G401 (cell line): ENCODE measurements at regions not wholly inside any gene's neighbourhood (a gene's known extent, or its start where the extent isn't known, plus 50 kb on each side); places are given as distances from the start of the nearest gene placed in this dataset.

ENCODE experiments used
- DNase-seq: peaks from one replicate; pipeline ENCODE4 v3.0.0-alpha.2; 2015; ENCODE audit warnings: low spot score
- in situ Hi-C: cut with HindIII; loops from 2 replicates; pipeline ENCODE4 v1.10.0; 2016; ENCODE audit warnings: low sequenced_read_pairs, mixed read lengths

DNA sequence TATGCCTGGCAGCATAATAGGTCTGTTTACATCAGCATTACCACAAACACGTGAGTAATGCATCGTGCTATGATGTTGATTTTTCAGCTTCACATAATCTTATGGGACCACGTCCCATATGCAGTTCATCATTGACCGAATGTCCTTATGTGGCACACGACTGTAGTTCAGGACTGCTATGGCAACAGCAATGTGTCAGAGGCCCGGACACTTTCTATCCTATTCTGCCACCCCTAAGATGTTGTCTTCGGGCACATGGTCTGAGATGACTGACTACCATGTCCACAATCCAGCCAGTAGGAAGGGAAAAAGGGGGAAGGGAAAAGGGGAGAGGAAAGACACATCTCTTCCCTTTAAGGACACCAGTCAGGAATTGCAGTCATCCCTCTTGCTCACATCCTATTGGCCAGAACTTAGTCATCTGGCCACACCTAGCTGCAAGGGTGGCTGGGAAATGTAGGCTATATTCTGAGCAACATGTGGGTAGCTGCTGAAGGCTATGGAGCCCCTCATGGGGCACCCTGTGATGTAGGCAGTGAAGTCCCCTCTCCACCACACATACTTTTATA is 196.0 kb upstream of the RBPJ start:
- in situ Hi-C loops, result no loop called here
- no peak for DNase-seq

DNA sequence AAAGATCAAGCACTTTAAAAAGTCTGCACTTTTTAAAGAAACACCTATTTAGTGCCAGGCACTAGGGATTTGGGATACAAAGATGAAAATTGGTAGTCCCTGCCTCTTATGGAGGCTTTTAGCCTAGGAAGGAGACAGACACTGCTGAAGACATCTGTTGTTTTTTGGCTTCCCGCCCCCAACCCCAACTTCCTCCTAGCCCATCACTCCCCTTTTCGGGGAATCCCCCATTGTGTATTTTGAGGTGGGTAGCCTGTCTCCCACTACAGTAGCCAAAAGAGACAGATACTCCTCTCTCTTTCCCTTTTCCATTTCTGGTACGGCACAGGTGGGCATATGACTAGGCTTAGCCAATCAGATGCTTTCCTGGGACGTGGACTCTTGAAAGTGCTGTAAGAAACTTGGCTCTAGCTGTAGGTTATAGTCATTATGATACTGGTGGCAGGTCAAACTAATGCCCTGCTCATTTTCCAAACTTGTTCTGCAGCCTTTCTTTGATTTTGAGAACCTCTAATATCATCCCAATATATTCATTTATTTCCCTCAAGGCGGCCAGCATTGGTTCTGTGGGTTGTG is 194.6 kb upstream of the RBPJ start:
- no peak for DNase-seq
- in situ Hi-C loops, result no loop called here

DNA sequence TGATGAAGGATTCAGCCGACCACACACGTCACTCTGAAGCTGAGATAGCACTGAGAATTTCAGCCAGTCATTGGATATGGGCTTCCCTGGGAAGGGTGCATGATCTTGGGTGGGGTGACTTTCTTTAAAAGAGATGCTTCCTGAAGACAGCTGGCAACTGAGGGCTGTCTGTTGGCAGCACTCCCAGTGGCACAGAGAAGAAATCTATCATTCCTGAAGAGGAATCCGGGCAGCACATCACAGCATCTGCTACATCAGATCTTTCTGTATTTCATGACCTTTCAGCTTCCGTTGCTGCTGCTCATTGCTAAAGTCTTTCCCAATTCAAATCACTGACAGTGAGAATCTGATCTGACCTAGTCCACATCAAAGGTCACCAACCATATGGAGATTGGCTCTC is 193.8 kb upstream of the RBPJ start:
- DNase-seq, result no peak
- in situ Hi-C loops, result no loop called here

DNA sequence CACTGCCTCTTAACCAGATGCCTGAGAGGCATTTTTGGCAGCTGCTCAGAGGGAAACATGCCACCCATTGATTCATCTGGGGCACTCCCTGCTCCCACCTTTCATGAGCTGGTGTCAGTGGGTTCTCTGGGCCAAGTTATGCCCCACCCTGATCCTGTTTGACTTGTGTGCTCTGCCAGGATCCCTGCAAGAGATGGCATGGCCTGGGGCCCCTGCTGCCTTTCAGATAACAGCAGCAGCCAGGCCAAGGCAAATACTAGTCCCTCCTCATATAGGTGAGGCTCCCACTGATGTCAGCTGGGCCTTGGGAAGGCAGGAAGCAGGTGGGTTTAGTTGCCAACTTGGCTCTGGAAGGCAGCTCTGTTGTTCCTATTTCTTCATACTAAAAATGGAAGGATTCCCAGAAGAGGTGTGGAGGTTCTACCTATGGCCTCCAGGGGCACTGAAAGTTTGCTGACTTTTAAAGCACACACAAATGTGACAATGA is 192.9 kb upstream of the RBPJ start:
- in situ Hi-C loops, result no loop called here
- DNase-seq, result no peak

DNA sequence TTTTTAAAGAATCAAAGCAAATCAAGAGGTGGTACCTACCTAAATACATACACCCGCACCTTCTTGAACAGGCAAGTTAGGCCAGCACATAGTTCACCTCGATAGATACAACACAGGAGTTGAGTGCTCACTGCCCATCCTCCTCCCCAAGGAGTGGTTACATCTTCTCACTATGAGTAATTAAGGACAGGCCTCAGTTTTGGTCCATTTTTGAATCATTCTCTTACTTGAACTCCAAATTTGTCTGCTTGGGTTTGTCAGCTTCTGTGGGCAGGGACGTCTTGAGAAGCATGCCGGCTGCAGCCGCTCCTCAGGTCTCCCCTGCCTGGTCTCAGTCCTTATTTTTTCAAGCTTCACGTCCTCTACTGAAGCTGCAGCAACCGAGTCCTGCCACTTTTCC is 190.6 kb upstream of the RBPJ start:
- in situ Hi-C loops, result no loop called here
- no peak for DNase-seq

DNA sequence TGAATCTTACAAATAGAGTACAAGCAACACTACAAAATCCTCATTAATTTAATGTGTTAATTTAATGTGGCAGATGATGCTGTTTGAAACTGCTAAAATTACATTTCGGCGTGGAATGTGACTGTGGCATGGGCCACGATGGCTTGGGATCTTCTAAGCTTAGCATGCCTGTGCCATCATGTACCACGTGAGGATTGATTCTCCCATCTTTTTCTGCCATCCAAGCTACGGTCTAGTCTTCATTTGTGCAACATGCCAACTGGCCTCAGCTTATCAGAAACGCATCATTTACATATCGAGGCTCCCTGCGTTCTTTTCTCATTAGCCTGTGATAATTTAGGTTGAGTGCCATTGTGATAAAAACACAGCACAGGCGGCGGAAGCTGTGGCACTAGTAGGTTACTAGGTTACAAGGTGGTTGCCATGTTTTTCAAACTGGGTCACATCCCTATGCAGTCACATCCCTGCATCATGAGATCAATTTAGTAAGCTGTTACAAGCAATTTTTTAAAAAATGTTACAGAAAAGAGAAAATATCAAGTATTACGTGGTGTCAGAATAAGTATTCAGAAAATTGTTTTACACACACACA is 189.9 kb upstream of the RBPJ start:
- in situ Hi-C loops, result no loop called here
- no peak for DNase-seq

DNA sequence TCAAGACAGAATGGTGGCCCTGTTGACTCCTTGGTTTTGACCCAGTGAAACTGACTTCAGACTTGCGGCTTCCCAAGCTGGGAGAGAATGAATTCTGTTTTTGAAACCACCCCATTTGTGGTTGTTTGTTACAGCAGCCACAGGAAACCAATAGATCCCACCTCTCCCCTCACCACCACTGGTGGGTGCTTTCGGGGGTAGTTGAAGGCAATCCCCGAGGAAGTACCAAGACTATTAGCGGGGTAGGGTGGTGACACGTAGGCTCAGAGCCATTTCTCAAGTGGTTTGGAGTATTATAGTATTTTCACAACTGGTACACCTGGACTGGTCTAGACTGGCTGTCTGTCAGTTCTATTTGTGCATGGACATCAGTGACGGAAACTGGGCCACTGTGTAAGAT is 189.1 kb upstream of the RBPJ start:
- in situ Hi-C loops, result no loop called here
- no peak for DNase-seq

DNA sequence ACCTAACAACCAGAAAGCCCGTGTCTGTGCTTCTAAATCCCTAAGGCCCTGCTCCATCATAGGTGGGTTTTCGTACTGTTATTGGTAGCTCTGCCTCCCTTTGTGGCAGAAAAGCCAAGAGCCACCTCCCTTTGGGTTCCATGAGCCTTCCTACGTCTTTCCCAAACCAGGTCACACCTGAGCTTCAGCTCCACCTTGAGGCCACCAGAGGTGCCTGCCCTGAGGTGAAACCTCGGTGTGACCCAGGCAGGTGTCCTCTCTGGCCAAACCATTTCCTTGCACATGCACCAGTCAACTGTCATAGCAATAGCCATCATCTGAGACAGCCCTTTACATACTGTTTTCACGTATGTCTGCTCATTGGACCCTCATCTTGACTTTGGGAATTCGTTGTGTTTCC is 188.0 kb upstream of the RBPJ start:
- in situ Hi-C loops, result no loop called here
- DNase-seq, result no peak

DNA sequence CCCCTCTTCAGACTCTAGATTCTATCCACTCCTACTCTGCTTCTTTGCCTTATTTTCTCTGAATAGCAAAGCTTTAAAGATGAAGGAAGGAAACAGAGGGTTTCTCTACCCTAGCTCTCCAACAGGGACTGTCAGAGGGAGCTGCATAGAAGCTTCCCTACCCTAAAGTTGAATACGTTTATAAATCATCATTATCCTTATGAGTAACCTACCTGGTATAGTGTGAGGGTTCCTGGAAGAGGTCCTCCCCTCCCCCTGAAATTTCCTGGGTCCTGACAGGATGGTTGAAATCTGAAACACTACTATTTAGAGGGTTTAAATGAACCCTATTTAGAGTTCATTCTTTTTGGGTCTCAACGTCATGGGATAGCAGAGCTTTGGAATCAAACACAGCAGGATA is 187.0 kb upstream of the RBPJ start:
- in situ Hi-C loops, result no loop called here
- no peak for DNase-seq

DNA sequence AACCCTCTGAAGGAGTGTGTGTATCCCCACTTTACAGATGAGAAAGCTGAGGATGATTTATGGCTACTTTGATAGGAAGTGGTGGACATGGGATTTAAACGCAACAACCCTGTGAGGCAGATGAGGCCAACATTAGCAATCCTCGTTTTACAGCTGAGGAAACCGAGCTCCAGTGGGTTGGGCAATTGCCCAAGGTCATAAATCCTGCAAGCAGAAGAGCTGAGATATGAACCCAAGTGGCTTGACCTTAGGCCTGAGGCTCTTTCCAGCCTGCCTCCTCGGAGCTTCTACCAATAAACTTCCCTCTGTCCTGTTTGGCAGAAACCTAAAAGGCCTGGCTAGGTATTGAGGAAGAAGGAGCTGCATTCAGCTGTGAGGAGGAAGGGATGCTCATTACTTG is 185.5 kb upstream of the RBPJ start:
- in situ Hi-C loops, result no loop called here
- no peak for DNase-seq

DNA sequence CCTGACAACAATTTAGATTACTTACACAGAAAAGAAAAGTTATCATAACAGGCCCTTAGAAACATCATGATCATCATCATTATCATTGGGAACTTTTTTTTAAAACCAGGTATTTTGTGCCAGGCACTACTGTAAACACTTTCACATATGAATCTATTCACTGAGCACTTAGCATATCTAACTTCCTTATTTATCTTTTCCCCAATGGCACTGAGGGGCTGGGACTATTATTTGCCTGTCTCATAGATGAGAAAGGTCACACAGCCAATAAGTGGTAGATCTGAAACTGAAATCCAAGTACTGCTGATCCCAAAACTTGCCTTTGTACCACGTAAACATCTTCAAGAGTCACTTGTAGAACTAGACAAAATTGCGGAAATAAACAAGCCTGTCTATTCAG is 184.2 kb upstream of the RBPJ start:
- no peak for DNase-seq
- in situ Hi-C loops, result no loop called here

DNA sequence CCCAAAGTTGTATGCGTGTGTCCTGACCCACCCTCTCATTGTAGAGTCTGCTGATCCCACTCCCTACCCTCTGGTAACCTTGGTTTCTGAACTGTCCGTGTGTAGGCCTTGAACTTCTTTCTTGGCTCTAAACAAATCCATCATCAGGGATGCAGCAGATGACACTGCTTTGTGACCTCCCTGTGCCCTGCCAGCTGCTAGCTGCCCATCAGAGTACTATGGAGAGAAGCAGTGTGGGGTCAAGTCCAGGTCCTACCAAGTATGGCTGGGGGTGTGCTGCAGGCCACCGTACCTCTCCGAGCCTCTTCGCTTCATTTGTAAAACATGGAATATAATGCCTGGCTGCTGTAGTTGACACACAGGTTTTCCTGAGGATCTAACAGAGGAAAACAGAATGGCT is 183.5 kb upstream of the RBPJ start:
- in situ Hi-C loops, result no loop called here

DNA sequence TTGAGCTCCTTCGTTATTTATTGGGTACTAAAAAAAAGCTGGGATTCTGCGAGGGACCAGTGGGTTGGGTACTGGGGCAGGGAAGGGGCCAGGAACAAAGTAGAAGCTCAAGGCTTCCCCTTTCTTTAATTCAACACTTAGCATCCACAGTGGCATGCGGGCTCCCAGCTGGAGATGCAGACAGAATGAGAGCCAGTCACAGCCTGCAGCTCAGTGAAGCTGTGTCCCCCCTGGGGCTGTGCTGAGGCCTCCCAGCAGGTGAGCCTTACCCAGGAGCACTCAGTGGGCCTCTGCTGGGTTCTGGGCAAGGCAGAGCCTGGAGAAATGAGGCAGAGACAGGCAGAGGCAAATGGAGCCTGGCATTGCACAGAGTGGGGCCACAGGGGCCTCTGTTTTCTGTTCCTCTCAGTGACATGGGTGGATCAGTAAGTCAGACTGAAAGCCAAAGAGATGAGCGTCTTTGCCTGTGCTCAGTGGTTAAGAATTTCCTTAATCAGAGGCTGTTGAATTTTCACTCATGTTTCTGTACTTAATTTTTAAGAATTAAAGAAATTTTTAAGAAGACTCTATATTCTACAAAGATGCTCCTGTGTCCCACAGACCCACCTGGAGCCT is 181.4 kb upstream of the RBPJ start:
- no peak for DNase-seq
- in situ Hi-C loops, result no loop called here

More for the DNA sequence above, 183.5 kb upstream of the RBPJ start:
- no peak for DNase-seq

DNA sequence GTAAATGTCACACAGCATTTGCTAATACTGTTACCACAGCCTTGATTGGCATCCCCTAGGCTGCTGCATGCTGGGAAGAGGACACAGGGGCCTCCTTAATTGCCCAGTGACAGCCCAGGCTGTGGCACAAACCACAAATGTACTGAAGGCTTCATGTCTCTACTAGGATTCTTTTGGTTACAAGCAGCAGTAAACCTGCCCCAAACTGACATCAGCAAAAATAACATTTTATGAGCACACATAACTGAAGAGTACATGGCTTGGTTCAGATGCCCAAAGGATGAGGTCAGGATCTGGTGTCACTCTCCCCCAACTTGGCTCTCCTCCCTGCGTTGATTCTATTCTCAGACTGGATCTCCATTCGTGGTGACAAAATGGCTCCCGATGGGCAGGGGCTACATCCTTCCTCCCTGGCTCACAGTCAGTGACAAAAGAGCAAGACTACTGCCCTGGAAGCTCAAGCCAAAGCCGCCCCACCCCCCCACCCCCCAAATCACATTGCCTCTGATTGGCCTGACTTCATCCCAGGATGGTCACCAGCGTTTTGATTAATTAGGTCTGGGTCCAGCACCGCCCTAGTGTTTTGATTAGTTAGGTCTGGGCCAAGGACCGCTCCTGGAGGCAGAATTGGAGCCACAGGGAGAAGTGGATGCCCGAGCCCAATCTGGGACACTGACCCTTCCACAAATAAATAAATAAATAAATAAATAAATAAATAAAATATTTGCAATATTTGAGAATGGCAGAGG is 180.5 kb upstream of the RBPJ start:
- no peak for DNase-seq
- in situ Hi-C loops, result no loop called here

DNA sequence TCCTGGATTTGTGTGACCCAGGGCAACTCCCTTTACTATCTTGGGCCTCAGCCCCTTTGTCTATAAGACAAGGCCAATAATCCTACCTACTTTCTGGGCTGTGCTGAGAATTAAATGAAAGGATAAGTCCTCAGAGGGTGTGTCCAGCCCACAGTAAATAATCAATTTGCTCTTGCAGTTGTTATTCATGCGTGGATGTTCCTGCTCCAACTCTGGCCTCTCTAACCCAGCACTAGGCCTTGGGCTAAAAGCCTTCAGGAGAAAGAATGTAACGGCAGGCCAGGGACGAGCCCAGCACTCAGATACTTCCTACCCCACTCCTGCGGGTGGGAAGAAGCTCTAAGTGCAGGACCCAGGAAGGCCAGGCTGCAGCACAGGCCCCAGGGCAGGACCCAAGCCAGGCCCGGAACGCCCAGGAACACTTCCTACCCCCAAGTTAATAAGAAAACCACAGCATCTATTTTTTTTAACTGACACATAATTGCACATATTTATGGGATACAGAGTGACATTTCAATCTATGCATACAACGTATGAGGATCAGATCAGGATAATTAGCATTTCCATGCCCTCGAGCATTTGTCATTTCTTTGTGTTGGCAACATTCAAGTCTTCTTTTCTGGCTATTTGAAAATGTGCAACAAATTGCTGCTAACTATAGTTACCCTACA is 179.6 kb upstream of the RBPJ start:
- no peak for DNase-seq
- in situ Hi-C loops, result no loop called here

DNA sequence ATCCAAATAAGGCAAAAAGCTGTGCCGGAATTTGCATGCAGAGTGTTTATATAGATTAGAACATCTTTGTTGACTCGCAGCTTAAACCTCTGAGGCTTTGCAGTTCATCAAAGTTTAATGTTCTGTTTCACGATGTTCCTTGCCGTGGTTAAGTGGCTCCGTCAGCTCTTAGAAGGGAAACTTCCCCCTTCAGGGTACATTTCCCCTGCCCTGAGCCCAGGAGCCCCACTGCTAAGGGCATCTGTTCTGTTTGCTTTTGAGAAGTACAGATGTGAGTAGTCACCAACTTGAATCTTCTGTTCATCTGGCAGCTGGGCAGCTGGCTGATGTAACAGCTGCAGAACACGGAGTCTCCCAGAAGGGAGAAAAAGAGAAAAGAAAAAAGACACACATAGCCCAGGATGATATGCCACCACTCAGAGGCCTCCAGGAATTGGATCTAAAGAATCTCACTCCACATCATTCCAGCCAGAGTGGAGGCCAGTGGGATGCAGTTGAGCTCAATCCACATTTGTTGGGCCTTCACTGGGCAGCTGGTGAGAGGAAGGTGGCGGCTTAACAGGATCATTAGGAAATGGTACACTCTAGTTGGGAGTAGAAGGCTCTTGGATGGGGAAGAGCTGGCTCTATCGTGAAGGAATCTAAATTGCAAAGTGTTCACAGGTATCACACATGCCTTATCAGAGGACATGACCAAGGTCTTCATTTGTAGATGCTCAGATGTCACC is 178.7 kb upstream of the RBPJ start:
- DNase-seq, result no peak
- in situ Hi-C loops, result no loop called here

DNA sequence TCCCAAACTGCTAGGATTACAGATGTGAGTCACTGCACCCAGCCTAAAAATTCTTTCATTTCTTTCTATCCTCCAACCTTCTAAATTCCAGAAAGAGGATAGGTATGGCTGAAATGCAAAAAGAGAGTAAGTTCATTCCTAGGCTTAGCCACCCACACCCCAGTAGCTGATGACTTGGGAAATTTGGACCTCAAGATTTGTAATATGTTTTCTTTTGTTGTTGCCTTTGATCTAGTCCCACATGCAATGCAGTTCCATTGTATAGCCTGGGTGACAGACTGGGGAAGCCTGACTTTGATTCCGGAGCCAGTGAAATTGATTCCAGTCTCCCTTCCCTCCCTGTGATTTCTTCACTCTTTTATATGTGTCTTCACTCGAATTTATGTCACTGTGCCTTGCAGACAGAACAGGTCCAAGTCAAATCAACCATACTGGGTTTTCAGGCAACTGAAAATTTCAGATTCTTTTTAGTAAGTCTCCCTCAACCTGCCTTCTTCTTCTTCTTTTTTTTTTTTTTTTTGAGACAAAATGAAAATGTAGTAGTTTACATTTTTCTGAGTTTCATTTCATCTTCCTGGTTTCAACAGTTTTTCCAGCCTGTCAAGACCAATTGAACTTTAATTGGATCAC is 176.2 kb upstream of the RBPJ start:
- in situ Hi-C loops, result no loop called here
- DNase-seq, result no peak

DNA sequence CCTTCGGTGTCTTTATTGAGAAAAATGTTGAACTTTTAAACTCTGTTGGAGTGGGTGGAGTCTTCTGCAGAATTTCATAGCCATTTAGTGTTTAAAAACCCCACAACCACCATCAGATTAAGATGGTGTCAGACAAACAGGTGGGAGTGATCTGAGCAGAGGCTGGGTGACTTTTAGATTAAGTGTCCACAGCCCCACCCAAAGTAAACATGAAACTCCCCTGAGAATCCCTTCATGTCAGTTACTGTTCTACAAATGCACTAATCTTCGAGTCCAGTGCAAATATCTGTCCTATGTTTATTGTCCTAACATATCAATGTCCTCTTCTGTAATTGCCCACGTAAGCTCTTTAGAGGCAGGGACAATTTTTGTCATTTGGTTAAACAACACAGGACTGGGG is 175.6 kb upstream of the RBPJ start:
- in situ Hi-C loops, result no loop called here
- no peak for DNase-seq

DNA sequence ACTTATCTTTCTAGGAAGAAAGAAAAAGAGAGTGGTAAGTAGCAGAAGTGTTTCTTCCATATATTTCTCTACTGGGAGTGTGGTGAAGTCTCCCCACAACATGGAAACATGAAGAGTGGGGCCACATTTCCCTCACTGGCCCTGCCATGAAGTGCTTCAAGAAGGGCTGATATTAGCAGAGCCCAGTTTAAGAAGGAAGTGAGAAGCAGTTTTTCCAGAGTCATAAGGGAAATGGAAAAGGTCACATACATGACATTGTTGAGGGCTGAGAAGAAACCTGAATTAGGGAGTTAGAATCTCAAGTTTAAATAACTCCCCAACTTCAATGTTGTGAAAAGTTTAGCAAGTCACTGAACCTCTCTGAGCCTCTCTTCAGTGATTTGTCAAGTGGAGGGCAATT is 171.9 kb upstream of the RBPJ start:
- DNase-seq, result no peak
- in situ Hi-C loops, result no loop called here
